ENCODE measurements at regions not wholly inside any gene's neighbourhood (a gene's known extent, or its start where the extent isn't known, plus 50 kb on each side); places are given as distances from the start of the nearest gene placed in this dataset.
A peak's percentile ranks its signal among the peaks of the same experiment; 100 is the strongest.
"Not testable (repeated sequence)": the region's sequence is repeated elsewhere in the genome, so short reads cannot be mapped to it uniquely, and the experiment has no call there.

DNA sequence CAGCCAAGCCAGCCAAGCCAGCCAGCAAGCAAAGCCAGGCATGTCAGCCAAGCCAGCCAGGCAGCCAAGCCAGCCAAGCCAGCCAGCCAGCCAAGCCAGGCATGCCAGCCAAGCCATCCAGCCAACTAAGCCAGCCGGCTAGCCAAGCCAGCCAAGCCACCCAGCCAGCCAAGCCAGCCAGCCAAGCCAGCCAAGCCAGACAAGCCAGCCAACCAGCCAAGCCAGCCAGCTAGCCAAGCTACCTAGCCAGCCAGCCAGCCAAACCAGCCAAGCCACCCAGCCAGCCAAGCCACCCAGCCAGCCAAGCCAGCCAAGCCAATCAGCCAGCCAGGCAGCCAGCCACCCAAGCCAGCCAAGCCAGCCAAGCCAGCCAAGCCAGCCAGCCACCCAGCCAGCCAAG is 1600.5 kb downstream of the RPIA start:
- not testable (repeated sequence) for H3K36me3 ChIP-seq (replicated peaks in 1 of 2; ENCODE audit: control insufficient read depth in 2 of 2, insufficient read depth in 2 of 2, low read length in 2 of 2); H3K4ac ChIP-seq (ENCODE audit: low read length); H2AK5ac ChIP-seq (ENCODE audit: low read depth, low read length); H4K8ac ChIP-seq (ENCODE audit: low read depth, low read length); H4K91ac ChIP-seq (ENCODE audit: low read depth, low read length, poor library complexity); H3K23ac ChIP-seq (ENCODE audit: low read depth, low read length, poor library complexity); H3K4me3 ChIP-seq (ENCODE audit: low read length in 2 of 2); H3K9ac ChIP-seq (ENCODE audit: low read depth, low read length, poor library complexity); H3K4me2 ChIP-seq (ENCODE audit: insufficient read depth, low read length, poor library complexity, severe bottlenecking); H3K14ac ChIP-seq (ENCODE audit: low read length); H2BK120ac ChIP-seq (ENCODE audit: low read depth, low read length); H3K27ac ChIP-seq (replicated peaks; ENCODE audit: low read length); H2BK15ac ChIP-seq (ENCODE audit: low read length); H2BK12ac ChIP-seq (ENCODE audit: low read length); H3K79me1 ChIP-seq (ENCODE audit: low read depth, low read length); H2AFZ ChIP-seq (ENCODE audit: low read length); H3K4me1 ChIP-seq (ENCODE audit: control insufficient read depth in 2 of 2, insufficient read depth in 1 of 2, low read depth in 1 of 2, low read length in 2 of 2); H3K18ac ChIP-seq (ENCODE audit: low read length); H3K27me3 ChIP-seq (ENCODE audit: control insufficient read depth in 3 of 3, insufficient read depth in 3 of 3, low read depth in 1 of 3, low read length in 3 of 3); H3K9me3 ChIP-seq (replicated peaks in 1 of 2; ENCODE audit: control insufficient read depth in 2 of 2, insufficient read depth in 1 of 2, low read depth in 1 of 2, low read length in 2 of 2); H2BK5ac ChIP-seq (ENCODE audit: low read length); DNase-seq (ENCODE audit: low spot score)
- no CpG with 5 or more reads among the region's 1 CpG for WGBS, 2 donors (ENCODE audit: extremely low coverage in 2 of 2, insufficient read length in 2 of 2, insufficient replicate concordance in 1 of 2)

DNA sequence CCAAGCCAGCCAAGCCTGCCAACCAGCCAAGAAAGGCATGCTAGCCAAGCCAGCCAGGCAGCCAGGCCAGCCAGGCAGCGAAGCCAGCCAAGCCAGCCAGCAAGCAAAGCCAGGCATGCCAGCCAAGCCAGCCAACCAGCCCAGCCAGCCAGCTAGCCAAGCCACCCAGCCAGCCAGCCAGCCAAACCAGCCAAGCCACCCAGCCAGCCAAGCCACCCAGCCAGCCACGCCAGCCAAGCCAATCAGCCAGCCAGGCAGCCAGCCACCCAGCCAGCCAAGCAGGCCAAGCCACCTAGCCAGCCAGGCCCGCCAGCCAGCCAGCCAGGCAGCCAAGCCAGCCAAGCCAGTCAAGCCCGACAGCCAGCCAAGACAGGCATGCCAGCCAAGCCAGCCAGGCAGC is 1601.0 kb downstream of the RPIA start:
- H4K91ac ChIP-seq (ENCODE audit: low read depth, low read length, poor library complexity); H3K4ac ChIP-seq (ENCODE audit: low read length); H3K79me1 ChIP-seq (ENCODE audit: low read depth, low read length); H2BK12ac ChIP-seq (ENCODE audit: low read length); H3K27ac ChIP-seq (replicated peaks; ENCODE audit: low read length); H2BK120ac ChIP-seq (ENCODE audit: low read depth, low read length); H3K4me3 ChIP-seq (ENCODE audit: low read length in 2 of 2); H4K8ac ChIP-seq (ENCODE audit: low read depth, low read length); H3K14ac ChIP-seq (ENCODE audit: low read length); DNase-seq (ENCODE audit: low spot score); H2AK5ac ChIP-seq (ENCODE audit: low read depth, low read length); H3K4me2 ChIP-seq (ENCODE audit: insufficient read depth, low read length, poor library complexity, severe bottlenecking); H2BK5ac ChIP-seq (ENCODE audit: low read length); H3K4me1 ChIP-seq (ENCODE audit: control insufficient read depth in 2 of 2, insufficient read depth in 1 of 2, low read depth in 1 of 2, low read length in 2 of 2); H3K36me3 ChIP-seq (replicated peaks in 1 of 2; ENCODE audit: control insufficient read depth in 2 of 2, insufficient read depth in 2 of 2, low read length in 2 of 2); H2BK15ac ChIP-seq (ENCODE audit: low read length); H3K9ac ChIP-seq (ENCODE audit: low read depth, low read length, poor library complexity); H3K18ac ChIP-seq (ENCODE audit: low read length); H3K9me3 ChIP-seq (replicated peaks in 1 of 2; ENCODE audit: control insufficient read depth in 2 of 2, insufficient read depth in 1 of 2, low read depth in 1 of 2, low read length in 2 of 2); H2AFZ ChIP-seq (ENCODE audit: low read length); H3K23ac ChIP-seq (ENCODE audit: low read depth, low read length, poor library complexity); H3K27me3 ChIP-seq (ENCODE audit: control insufficient read depth in 3 of 3, insufficient read depth in 3 of 3, low read depth in 1 of 3, low read length in 3 of 3): not testable (repeated sequence)
- no CpG with 5 or more reads among the region's 4 CpGs for WGBS, 2 donors (ENCODE audit: extremely low coverage in 2 of 2, insufficient read length in 2 of 2, insufficient replicate concordance in 1 of 2)

DNA sequence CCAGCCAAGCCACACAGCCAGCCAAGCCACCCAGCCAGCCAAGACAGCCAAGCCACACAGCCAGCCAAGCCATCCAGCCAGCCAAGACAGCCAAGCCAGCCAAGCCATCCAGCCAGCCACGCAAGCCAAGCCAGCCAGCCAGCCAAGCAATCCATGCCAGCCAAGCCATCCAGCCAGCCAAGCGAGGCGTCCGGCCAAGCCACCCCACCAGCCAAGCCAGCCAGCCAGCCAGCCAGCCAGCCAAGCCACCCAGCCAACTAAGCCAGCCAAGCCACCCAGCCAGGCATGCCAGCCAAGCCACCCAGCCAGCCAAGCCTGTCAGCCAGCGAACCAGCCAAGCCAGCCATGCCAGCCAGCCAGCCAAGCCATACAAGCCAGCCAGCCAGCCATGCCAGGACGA is 1601.8 kb downstream of the RPIA start:
- H3K4me1 ChIP-seq (ENCODE audit: control insufficient read depth in 2 of 2, insufficient read depth in 1 of 2, low read depth in 1 of 2, low read length in 2 of 2); H3K9ac ChIP-seq (ENCODE audit: low read depth, low read length, poor library complexity); H3K9me3 ChIP-seq (replicated peaks in 1 of 2; ENCODE audit: control insufficient read depth in 2 of 2, insufficient read depth in 1 of 2, low read depth in 1 of 2, low read length in 2 of 2); H3K4me2 ChIP-seq (ENCODE audit: insufficient read depth, low read length, poor library complexity, severe bottlenecking); H3K27ac ChIP-seq (replicated peaks; ENCODE audit: low read length); H2AFZ ChIP-seq (ENCODE audit: low read length); H3K18ac ChIP-seq (ENCODE audit: low read length); H3K27me3 ChIP-seq (ENCODE audit: control insufficient read depth in 3 of 3, insufficient read depth in 3 of 3, low read depth in 1 of 3, low read length in 3 of 3); H2BK15ac ChIP-seq (ENCODE audit: low read length); DNase-seq (ENCODE audit: low spot score); H4K91ac ChIP-seq (ENCODE audit: low read depth, low read length, poor library complexity); H2AK5ac ChIP-seq (ENCODE audit: low read depth, low read length); H3K36me3 ChIP-seq (replicated peaks in 1 of 2; ENCODE audit: control insufficient read depth in 2 of 2, insufficient read depth in 2 of 2, low read length in 2 of 2); H3K23ac ChIP-seq (ENCODE audit: low read depth, low read length, poor library complexity); H3K79me1 ChIP-seq (ENCODE audit: low read depth, low read length); H2BK5ac ChIP-seq (ENCODE audit: low read length); H3K4me3 ChIP-seq (ENCODE audit: low read length in 2 of 2); H2BK120ac ChIP-seq (ENCODE audit: low read depth, low read length); H3K14ac ChIP-seq (ENCODE audit: low read length); H3K4ac ChIP-seq (ENCODE audit: low read length); H2BK12ac ChIP-seq (ENCODE audit: low read length): not testable (repeated sequence)
- peak overlapping the region; percentile 17 for H4K8ac ChIP-seq (ENCODE audit: low read depth, low read length)
- WGBS, 2 donors (ENCODE audit: extremely low coverage in 2 of 2, insufficient read length in 2 of 2, insufficient replicate concordance in 1 of 2), result no CpG with 5 or more reads among the region's 6 CpGs

DNA sequence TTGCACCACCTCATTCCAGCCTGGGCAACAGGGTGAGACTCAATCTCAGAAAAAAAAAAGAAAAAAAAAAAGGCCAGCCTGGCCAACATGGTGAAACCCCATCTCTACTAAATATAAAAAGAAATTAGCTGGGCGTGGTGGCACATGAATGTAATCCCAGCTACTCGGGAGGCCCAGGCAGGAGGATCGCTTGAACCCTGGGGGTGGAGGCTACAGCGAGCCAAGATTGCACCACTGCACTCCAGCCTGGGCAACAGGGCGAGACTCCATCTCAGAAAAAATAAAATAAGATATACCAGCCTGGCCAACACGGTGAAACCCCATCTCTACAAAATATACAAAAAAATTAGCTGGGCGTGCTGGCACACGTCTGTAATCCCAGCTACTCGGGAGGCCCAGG is 1602.3 kb downstream of the RPIA start:
- H3K4me3 ChIP-seq (ENCODE audit: low read length in 2 of 2); H2AK5ac ChIP-seq (ENCODE audit: low read depth, low read length); H2BK5ac ChIP-seq (ENCODE audit: low read length); H3K18ac ChIP-seq (ENCODE audit: low read length); H3K27me3 ChIP-seq (ENCODE audit: control insufficient read depth in 3 of 3, insufficient read depth in 3 of 3, low read depth in 1 of 3, low read length in 3 of 3); H3K79me1 ChIP-seq (ENCODE audit: low read depth, low read length); H3K4me2 ChIP-seq (ENCODE audit: insufficient read depth, low read length, poor library complexity, severe bottlenecking); H3K9me3 ChIP-seq (replicated peaks in 1 of 2; ENCODE audit: control insufficient read depth in 2 of 2, insufficient read depth in 1 of 2, low read depth in 1 of 2, low read length in 2 of 2); H3K14ac ChIP-seq (ENCODE audit: low read length); H3K36me3 ChIP-seq (replicated peaks in 1 of 2; ENCODE audit: control insufficient read depth in 2 of 2, insufficient read depth in 2 of 2, low read length in 2 of 2); H3K23ac ChIP-seq (ENCODE audit: low read depth, low read length, poor library complexity); H3K9ac ChIP-seq (ENCODE audit: low read depth, low read length, poor library complexity); H4K91ac ChIP-seq (ENCODE audit: low read depth, low read length, poor library complexity); H3K4ac ChIP-seq (ENCODE audit: low read length); H3K27ac ChIP-seq (replicated peaks; ENCODE audit: low read length); H2BK120ac ChIP-seq (ENCODE audit: low read depth, low read length); H4K8ac ChIP-seq (ENCODE audit: low read depth, low read length); H3K4me1 ChIP-seq (ENCODE audit: control insufficient read depth in 2 of 2, insufficient read depth in 1 of 2, low read depth in 1 of 2, low read length in 2 of 2); DNase-seq (ENCODE audit: low spot score); H2BK15ac ChIP-seq (ENCODE audit: low read length); H2AFZ ChIP-seq (ENCODE audit: low read length); H2BK12ac ChIP-seq (ENCODE audit: low read length): not testable (repeated sequence)
- no CpG with 5 or more reads among the region's 9 CpGs for WGBS, 2 donors (ENCODE audit: extremely low coverage in 2 of 2, insufficient read length in 2 of 2, insufficient replicate concordance in 1 of 2)
